DND-41 (cell line): ENCODE measurements at regions not wholly inside any gene's neighbourhood (a gene's known extent, or its start where the extent isn't known, plus 50 kb on each side); places are given as distances from the start of the nearest gene placed in this dataset.

Experiments
- ATAC-seq: fragments of 200-7000 bp; cut with Tn5 transposase; 3 replicates; pipeline ENCODE4 v1.9.1; 2021; ENCODE audit warnings: low read depth; ENCODE audit not compliant: insufficient read depth
- DNase-seq: peaks from one replicate; pipeline ENCODE4 v3.0.0-alpha.2; 2020
- H2AFZ ChIP-seq: 2 replicates; pipeline ENCODE4 v1.6.0; 2012; ENCODE audit warnings: low read depth, low read length
- H3K27ac ChIP-seq: 2 replicates; pipeline ENCODE4 v1.5.1; 2012; ENCODE audit warnings: low read length, inconsistent platforms
- H3K27me3 ChIP-seq: fragments of 200-600 bp; sonication (generic); 2 replicates; pipeline ENCODE4 v1.6.0; 2012; ENCODE audit warnings: low read length, mild to moderate bottlenecking, inconsistent platforms; ENCODE audit not compliant: insufficient read depth, poor library complexity
- H3K36me3 ChIP-seq: 2 replicates; pipeline ENCODE4 v1.5.1; 2012; ENCODE audit warnings: low read length, inconsistent platforms; ENCODE audit not compliant: insufficient read depth
- H3K4me1 ChIP-seq: 2 replicates; pipeline ENCODE4 v1.5.1; 2012; ENCODE audit warnings: mild to moderate bottlenecking, low read length; ENCODE audit not compliant: insufficient read depth
- H3K4me2 ChIP-seq: 2 replicates; pipeline ENCODE4 v1.6.0; 2012; ENCODE audit warnings: mild to moderate bottlenecking, moderate library complexity, low read length, inconsistent platforms; ENCODE audit not compliant: insufficient read depth
- H3K4me3 ChIP-seq, 2 experiments: fragments of 200-600 bp in 1 of 2; shearing (Covaris generic) in 1 of 2; 2 replicates each; pipeline ENCODE4 v1.5.1; 2012 to 2016; ENCODE audit warnings: inconsistent platforms in 2 of 2, low read length in 2 of 2, mild to moderate bottlenecking in 2 of 2, low read depth in 1 of 2, moderate library complexity in 1 of 2
- H3K79me2 ChIP-seq: 2 replicates; pipeline ENCODE4 v1.6.0; 2012; ENCODE audit warnings: low read length, inconsistent platforms; ENCODE audit not compliant: insufficient read depth
- H3K9ac ChIP-seq: 2 replicates; pipeline ENCODE4 v1.6.0; 2012; ENCODE audit warnings: low read depth, mild to moderate bottlenecking, inconsistent platforms, low read length, moderate library complexity
- H3K9me3 ChIP-seq: 2 replicates; pipeline ENCODE4 v1.5.1; 2012; ENCODE audit warnings: low read length, moderate library complexity, mild to moderate bottlenecking, inconsistent platforms; ENCODE audit not compliant: insufficient read depth, severe bottlenecking
- H4K20me1 ChIP-seq: 2 replicates; pipeline ENCODE4 v1.6.0; 2012; ENCODE audit warnings: low read length; ENCODE audit not compliant: insufficient read depth
- CTCF ChIP-seq: IDR thresholded peaks from 2 replicates; pipeline ENCODE4 v1.5.1; 2012; ENCODE audit warnings: borderline replicate concordance, low read length, moderate library complexity, mild to moderate bottlenecking; ENCODE audit not compliant: poor library complexity, severe bottlenecking; ENCODE audit errors: extremely low read depth
- EZH2 ChIP-seq: IDR thresholded peaks from 3 replicates; pipeline ENCODE4 v1.6.1; 2012; ENCODE audit warnings: borderline replicate concordance, low read depth, mild to moderate bottlenecking, moderate library complexity, low read length, inconsistent platforms; ENCODE audit not compliant: severe bottlenecking

- ATAC-seq (no peak), DNase-seq (no peak)
- Histone ChIP-seq H3K4me1 (no peaks in the 10 kb centered on the region), H3K27ac (no peak overlapping the region), H3K79me2 (no peaks in the 10 kb centered on the region), H3K9ac (no peak overlapping the region), H3K27me3 (no peaks in the 10 kb centered on the region), H3K4me3 (no peak overlapping the region), H4K20me1 (no peaks in the 10 kb centered on the region), H2AFZ (no peak overlapping the region), H3K9me3 (no peaks in the 10 kb centered on the region), H3K4me2 (no peak overlapping the region), H3K36me3 (no peaks in the 10 kb centered on the region)
- TF ChIP-seq CTCF (no peak), EZH2 (no peak)
Measured at GRCh38 chr13:82803341-82803740, 1078.9 kb downstream of the SLITRK1 start.

- no peaks in the 10 kb centered on the region for H3K4me1 ChIP-seq
- no peak overlapping the region for H3K9ac ChIP-seq
- TF ChIP-seq CTCF (no peak), EZH2 (no peak)
- no peaks in the 10 kb centered on the region for H3K79me2 ChIP-seq
- H3K9me3 ChIP-seq: no peaks in the 10 kb centered on the region
- no peak for DNase-seq
- H4K20me1 ChIP-seq: no peaks in the 10 kb centered on the region
- no peaks in the 10 kb centered on the region for H3K36me3 ChIP-seq
- no peak for ATAC-seq
- no peak overlapping the region for H3K4me3 ChIP-seq
- H3K4me2 ChIP-seq: no peak overlapping the region
- no peak overlapping the region for H3K27ac ChIP-seq
- H3K27me3 ChIP-seq: no peaks in the 10 kb centered on the region
- H2AFZ ChIP-seq: no peak overlapping the region
Measured at GRCh38 chr13:82802528-82802927, 1079.7 kb downstream of the SLITRK1 start.

- Histone ChIP-seq H4K20me1 (no peaks in the 10 kb centered on the region), H3K4me1 (no peaks in the 10 kb centered on the region), H3K27ac (no peak overlapping the region), H3K9ac (no peak overlapping the region), H3K4me2 (no peak overlapping the region), H2AFZ (no peak overlapping the region), H3K4me3 (no peak overlapping the region), H3K79me2 (no peaks in the 10 kb centered on the region), H3K36me3 (no peaks in the 10 kb centered on the region), H3K27me3 (no peaks in the 10 kb centered on the region), H3K9me3 (no peaks in the 10 kb centered on the region)
- TF ChIP-seq CTCF: no peak
- TF ChIP-seq EZH2: no peak
- DNase-seq (no peak), ATAC-seq (no peak)
Measured at GRCh38 chr13:82800391-82800790, 1081.9 kb downstream of the SLITRK1 start.

GRCh38 chr13:82797876-82798275 lies 1084.4 kb downstream of the SLITRK1 start:
- Histone ChIP-seq H3K9me3 (no peaks in the 10 kb centered on the region), H3K4me2 (no peak overlapping the region), H3K79me2 (no peaks in the 10 kb centered on the region), H3K27me3 (no peaks in the 10 kb centered on the region), H2AFZ (no peak overlapping the region), H3K27ac (no peak overlapping the region), H3K9ac (no peak overlapping the region), H3K36me3 (no peaks in the 10 kb centered on the region), H3K4me3 (no peak overlapping the region), H4K20me1 (no peaks in the 10 kb centered on the region), H3K4me1 (no peaks in the 10 kb centered on the region)
- TF ChIP-seq CTCF: no peak
- TF ChIP-seq EZH2: no peak
- ATAC-seq (no peak), DNase-seq (no peak)
